IMR-90 (cell line): ENCODE measurements at regions not wholly inside any gene's neighbourhood (a gene's known extent, or its start where the extent isn't known, plus 50 kb on each side); places are given as distances from the start of the nearest gene placed in this dataset.

Source experiments
- ATAC-seq: fragments of 200-7000 bp; cut with Tn5 transposase; 2 replicates; pipeline ENCODE4 v1.9.1; 2020; ENCODE audit warnings: low read depth, mild to moderate bottlenecking, moderate library complexity
- BruUV-seq: library from RNA; stranded (reverse); fragments of 400-500 nt; replicated peaks from 2 replicates; lab custom pipeline; 2021; lab: Mats Ljungman, UMichigan
- CTCF ChIA-PET: fragments of 300-600 bp; formaldehyde crosslinking; extraction: SDS; loops from one replicate; lab custom pipeline; 2021; ENCODE audit warnings: antibody characterized with exemption; lab: Yijun Ruan, JAX
- POLR2A ChIA-PET: fragments of 300-600 bp; sonication (Branson Sonifier 250); formaldehyde crosslinking; loops from one replicate; lab custom pipeline; 2022; ENCODE audit warnings: antibody characterized with exemption; ENCODE audit not compliant: unreplicated experiment; lab: Charles Lee
- DNase-seq: peaks from one replicate; pipeline ENCODE4 v3.0.0; 2013
- H2AFZ ChIP-seq: replicated peaks from 2 replicates; pipeline ENCODE3; 2013; ENCODE audit warnings: low read length, mild to moderate bottlenecking; ENCODE audit not compliant: poor library complexity
- H2AK5ac ChIP-seq: 2 replicates; pipeline ENCODE4 v1.6.1; 2013; ENCODE audit warnings: low read depth, low read length, inconsistent platforms
- H2AK9ac ChIP-seq: replicated peaks from 2 replicates; pipeline ENCODE3; 2013; ENCODE audit warnings: mild to moderate bottlenecking, low read depth, low read length, moderate library complexity; ENCODE audit not compliant: poor library complexity
- H2BK120ac ChIP-seq: 2 replicates; pipeline ENCODE4 v1.6.1; 2013; ENCODE audit warnings: low read depth, low read length, inconsistent platforms
- H2BK15ac ChIP-seq: 3 replicates; pipeline ENCODE4 v1.6.1; 2013; ENCODE audit warnings: low read depth, low read length, inconsistent platforms
- H2BK20ac ChIP-seq: 2 replicates; pipeline ENCODE4 v1.6.1; 2013; ENCODE audit warnings: low read depth, mild to moderate bottlenecking, inconsistent platforms, low read length, moderate library complexity
- H2BK5ac ChIP-seq: 2 replicates; pipeline ENCODE4 v1.6.1; 2013; ENCODE audit warnings: mild to moderate bottlenecking, low read depth, low read length, inconsistent platforms; ENCODE audit not compliant: poor library complexity, severe bottlenecking
- H3K14ac ChIP-seq: replicated peaks from 2 replicates; pipeline ENCODE4 v1.6.1; 2013; ENCODE audit warnings: low read depth, low read length, inconsistent platforms
- H3K18ac ChIP-seq: 2 replicates; pipeline ENCODE4 v1.6.1; 2013; ENCODE audit warnings: low read depth, low read length, control low read depth
- H3K23ac ChIP-seq: 2 replicates; pipeline ENCODE4 v1.6.1; 2013; ENCODE audit warnings: low read depth, low read length, inconsistent platforms
- H3K27ac ChIP-seq: 2 replicates; pipeline ENCODE4 v1.5.1; 2013; ENCODE audit warnings: mild to moderate bottlenecking, control low read depth, low read length; ENCODE audit not compliant: insufficient read depth
- H3K27me3 ChIP-seq: 2 replicates; pipeline ENCODE4 v1.6.1; 2013; ENCODE audit warnings: low read length; ENCODE audit not compliant: control insufficient read depth, insufficient read depth
- H3K36me3 ChIP-seq: 2 replicates; pipeline ENCODE4 v1.6.1; 2013; ENCODE audit warnings: low read length, mixed read lengths; ENCODE audit not compliant: control insufficient read depth, insufficient read depth
- H3K4ac ChIP-seq: 2 replicates; pipeline ENCODE4 v1.6.1; 2013; ENCODE audit warnings: low read depth, low read length, inconsistent platforms
- H3K4me1 ChIP-seq: 2 replicates; pipeline ENCODE4 v1.6.1; 2013; ENCODE audit warnings: low read length, mixed read lengths; ENCODE audit not compliant: control insufficient read depth, insufficient read depth
- H3K4me2 ChIP-seq: 2 replicates; pipeline ENCODE4 v1.6.1; 2013; ENCODE audit warnings: low read depth, mild to moderate bottlenecking, control low read depth, low read length, moderate library complexity
- H3K4me3 ChIP-seq: 2 replicates; pipeline ENCODE4 v1.5.1; 2013; ENCODE audit warnings: low read depth, mild to moderate bottlenecking, control low read depth, low read length, moderate library complexity; ENCODE audit not compliant: insufficient read depth
- H3K56ac ChIP-seq: 2 replicates; pipeline ENCODE4 v1.6.1; 2013; ENCODE audit warnings: low read length, inconsistent platforms; ENCODE audit not compliant: insufficient read depth; ENCODE audit errors: extremely low read depth
- H3K79me1 ChIP-seq, 2 experiments: 2 replicates each; pipeline ENCODE4 v1.6.1; 2013; ENCODE audit warnings: low read length in 2 of 2, inconsistent platforms in 1 of 2, low read depth in 1 of 2
- H3K9ac ChIP-seq: 2 replicates; pipeline ENCODE4 v1.6.1; 2013; ENCODE audit warnings: low read depth, low read length, control low read depth
- H3K9me1 ChIP-seq: 2 replicates; pipeline ENCODE4 v1.6.1; 2013; ENCODE audit warnings: low read length, inconsistent platforms; ENCODE audit not compliant: insufficient read depth
- H3K9me3 ChIP-seq: 2 replicates; pipeline ENCODE4 v1.6.1; 2013; ENCODE audit warnings: low read length; ENCODE audit not compliant: control insufficient read depth, insufficient read depth
- H4K20me1 ChIP-seq: 2 replicates; pipeline ENCODE4 v1.6.1; 2013; ENCODE audit warnings: low read length, inconsistent platforms; ENCODE audit not compliant: insufficient read depth
- H4K5ac ChIP-seq: 2 replicates; pipeline ENCODE4 v1.6.1; 2013; ENCODE audit warnings: mild to moderate bottlenecking, low read depth, low read length, control low read depth
- H4K8ac ChIP-seq, 2 experiments: 2 replicates each; pipeline ENCODE4 v1.6.1; 2013; ENCODE audit warnings: low read depth in 2 of 2, low read length in 2 of 2, control low read depth in 1 of 2, inconsistent platforms in 1 of 2
- H4K91ac ChIP-seq: 2 replicates; pipeline ENCODE4 v1.6.1; 2013; ENCODE audit warnings: low read depth, low read length, inconsistent platforms; ENCODE audit not compliant: insufficient read depth
- BHLHE40 ChIP-seq: fragments of 150-350 bp; IDR thresholded peaks from 2 replicates; pipeline ENCODE4 v1.6.1; 2016; ENCODE audit warnings: mild to moderate bottlenecking, low read depth, low read length
- CEBPB ChIP-seq: IDR thresholded peaks from 2 replicates; pipeline ENCODE4 v1.6.1; 2012; ENCODE audit warnings: low read depth, low read length, improper control_type of control experiment
- FOS ChIP-seq: fragments of 150-350 bp; IDR thresholded peaks from 2 replicates; pipeline ENCODE4 v1.6.1; 2016; ENCODE audit warnings: low read depth, low read length
- WGBS, 2 experiments: methylation state at CpG; one replicate each; pipeline versions ENCODE4 v1.1.5 to v1.1.7; 2013; ENCODE audit warnings: missing lambda C conversion rate in 2 of 2; ENCODE audit not compliant: insufficient read length in 1 of 2; ENCODE audit errors: extremely low coverage in 2 of 2; 5-methylcytosine and 5-hydroxymethylcytosine counted together
- dilution Hi-C: fragments of 300-500 bp; cut with HindIII; formaldehyde crosslinking; loops from one replicate; pipeline ENCODE4 v1.14.3; 2018; ENCODE audit warnings: low sequenced_read_pairs; ENCODE audit not compliant: unreplicated experiment
- in situ Hi-C: fragments of 300-500 bp; cut with MboI; formaldehyde crosslinking; loops from 3 replicates; pipeline ENCODE4 v1.14.3; 2019; ENCODE audit warnings: low sequenced_read_pairs, inconsistent platforms, mixed read lengths
- intact Hi-C: fragments of 100-400 bp; cut with micrococcal nuclease; formaldehyde crosslinking; loops from 2 replicates; pipeline ENCODE4 v1.10.0; 2022

- WGBS, 2 experiments: no CpG with 5 or more reads among the region's 3 CpGs
These were observed 310.5 kb upstream of the TPM1 start for GRCh38 chr15:62732078-62732477.

More at GRCh38 chr15:62732078-62732477, 310.5 kb upstream of the TPM1 start:
- intact Hi-C loops (no loop called here), dilution Hi-C loops (no loop called here), in situ Hi-C loops (no loop called here)
- H2BK20ac ChIP-seq: no peak overlapping the region
- H2AK9ac ChIP-seq: no peak overlapping the region
- no peaks in the 10 kb centered on the region for H3K4me1 ChIP-seq
- peaks cover 4% of the 10 kb centered on the region for H3K36me3 ChIP-seq
- H3K14ac ChIP-seq: no peak overlapping the region
- H4K5ac ChIP-seq: no peak overlapping the region
- no peak overlapping the region for H2BK15ac ChIP-seq
- no peak overlapping the region for H3K4me2 ChIP-seq
- H3K18ac ChIP-seq: no peak overlapping the region
- no peak overlapping the region for H3K56ac ChIP-seq
- H3K9me3 ChIP-seq: no peaks in the 10 kb centered on the region
- no peak overlapping the region for H3K27ac ChIP-seq
- POLR2A ChIA-PET: no interaction called here
- BruUV-seq: no TSS peak
- TF ChIP-seq CEBPB (peak; percentile 83), BHLHE40 (no peak), FOS (no peak)
- H2BK120ac ChIP-seq: no peak overlapping the region
- DNase-seq: no peak
- H2AFZ ChIP-seq: no peak overlapping the region
- no peak overlapping the region for H4K8ac ChIP-seq
- no peak overlapping the region for H2AK5ac ChIP-seq
- no peak for ATAC-seq
- H4K91ac ChIP-seq: no peak overlapping the region
- H3K23ac ChIP-seq: no peak overlapping the region
- H3K4ac ChIP-seq: no peak overlapping the region
- H3K27me3 ChIP-seq: no peaks in the 10 kb centered on the region
- no peak overlapping the region for H3K4me3 ChIP-seq
- H3K9ac ChIP-seq: no peak overlapping the region
- H4K20me1 ChIP-seq: no peaks in the 10 kb centered on the region
- CTCF ChIA-PET: interaction anchor here (1.2 kb wide), 1 partner anchor 10 kb away, joined by 5 read pairs; no protein-coding TSS in a partner anchor
- no peaks in the 10 kb centered on the region for H3K9me1 ChIP-seq
- no peaks in the 10 kb centered on the region for H3K79me1 ChIP-seq
- no peak overlapping the region for H2BK5ac ChIP-seq
